ENCODE measurements at regions not wholly inside any gene's neighbourhood (a gene's known extent, or its start where the extent isn't known, plus 50 kb on each side); places are given as distances from the start of the nearest gene placed in this dataset.
"Not testable (repeated sequence)": the region's sequence is repeated elsewhere in the genome, so short reads cannot be mapped to it uniquely, and the experiment has no call there.

DNA sequence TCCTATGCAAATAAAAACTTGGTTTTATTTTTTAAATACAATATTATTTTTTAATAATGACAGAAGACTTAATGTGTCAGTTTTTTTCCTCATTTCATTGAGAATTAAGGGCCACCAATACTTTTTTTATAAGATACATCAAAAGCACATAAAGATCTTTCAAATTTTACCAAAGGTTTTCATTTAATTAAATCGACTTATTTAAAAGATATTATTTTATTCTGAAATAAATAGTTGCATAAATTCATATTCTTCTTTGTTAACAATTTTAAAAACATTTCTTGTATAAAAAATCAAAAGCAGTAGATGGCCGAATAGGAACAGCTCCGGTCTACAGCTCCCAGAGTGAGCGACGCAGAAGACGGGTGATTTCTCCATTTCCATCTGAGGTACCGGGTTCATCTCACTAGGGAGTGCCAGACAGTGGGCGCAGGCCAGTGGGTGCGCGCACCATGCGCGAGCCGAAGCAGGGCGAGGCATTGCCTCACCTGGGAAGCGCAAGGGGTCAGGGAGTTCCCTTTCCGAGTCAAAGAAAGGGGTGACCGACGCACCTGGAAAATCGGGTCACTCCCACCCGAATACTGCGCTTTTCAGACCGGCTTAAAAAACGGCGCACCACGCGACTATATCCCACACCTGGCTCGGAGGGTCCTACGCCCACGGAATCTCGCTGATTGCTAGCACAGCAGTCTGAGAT lies 374.6 kb upstream of the NPVF start:
- DNase-seq = not testable (repeated sequence)

DNA sequence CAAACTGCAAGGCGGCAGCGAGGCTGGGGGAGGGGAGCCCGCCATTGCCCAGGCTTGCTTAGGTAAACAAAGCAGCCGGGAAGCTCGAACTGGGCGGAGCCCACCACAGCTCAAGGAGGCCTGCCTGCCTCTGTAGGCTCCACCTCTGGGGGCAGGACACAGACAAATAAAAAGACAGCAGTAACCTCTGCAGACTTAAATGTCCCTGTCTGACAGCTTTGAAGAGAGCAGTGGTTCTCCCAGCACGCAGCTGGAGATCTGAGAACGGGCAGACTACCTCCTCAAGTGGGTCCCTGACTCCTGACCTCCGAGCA lies 375.1 kb upstream of the NPVF start:
- not testable (repeated sequence) for DNase-seq

DNA sequence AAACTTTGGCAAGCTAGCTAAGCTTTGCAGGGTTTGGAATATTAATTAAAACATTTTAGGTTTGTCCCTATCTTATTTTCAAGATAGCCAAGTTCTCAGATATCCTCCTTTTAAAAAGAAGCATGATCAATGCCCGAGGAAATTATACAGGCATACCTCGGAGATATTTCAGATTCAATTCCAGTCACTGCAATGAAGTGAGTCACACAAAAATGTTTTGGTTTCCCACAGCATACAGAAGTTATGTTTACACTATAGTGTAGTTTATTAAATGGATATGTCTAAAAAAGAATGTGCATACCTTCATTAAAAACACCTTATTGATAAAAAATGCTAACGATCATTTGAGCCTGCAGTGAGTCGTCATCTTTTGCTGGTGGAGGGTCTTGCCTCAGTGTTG lies 382.9 kb upstream of the NPVF start:
- no peak for DNase-seq

DNA sequence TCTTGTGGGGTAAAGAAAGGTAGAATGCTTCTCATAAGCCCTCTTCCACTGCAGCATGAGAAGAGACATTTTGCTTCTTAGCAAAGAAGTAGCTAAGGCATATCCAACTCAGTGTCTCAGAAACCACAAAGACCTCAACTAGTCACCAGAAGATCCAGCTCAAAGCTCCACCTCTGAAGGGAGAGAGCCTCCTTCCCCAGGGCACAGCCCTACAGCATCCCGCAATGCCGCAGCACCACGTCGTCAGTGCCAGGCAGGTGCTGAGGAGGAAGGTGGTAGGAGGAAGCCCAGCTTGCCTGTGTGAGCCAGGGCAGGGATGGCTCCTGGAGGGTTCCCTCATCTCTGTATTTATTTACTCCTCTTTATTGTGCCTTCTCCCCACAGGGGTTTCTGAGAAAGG lies 385.6 kb upstream of the NPVF start:
- DNase-seq = no peak

DNA sequence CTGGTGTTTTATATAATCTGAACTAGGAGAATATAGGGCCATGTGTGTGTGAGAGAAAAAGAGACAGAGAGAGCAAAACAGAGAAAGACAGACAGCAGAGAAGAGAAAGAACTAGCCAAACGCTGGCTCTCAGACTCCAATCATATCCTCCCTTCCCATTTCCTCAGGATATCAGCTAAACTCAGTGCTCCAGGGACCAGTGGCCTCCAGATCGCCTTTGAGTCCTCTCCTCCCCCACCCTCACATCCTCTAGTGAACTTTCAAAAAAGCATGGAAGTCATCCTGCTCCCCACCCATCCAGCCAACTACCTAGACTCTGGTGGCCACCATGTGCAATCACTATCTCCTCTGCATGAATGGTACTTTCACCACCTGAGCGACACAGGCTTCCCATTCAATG lies 386.1 kb upstream of the NPVF start:
- DNase-seq = no peak

DNA sequence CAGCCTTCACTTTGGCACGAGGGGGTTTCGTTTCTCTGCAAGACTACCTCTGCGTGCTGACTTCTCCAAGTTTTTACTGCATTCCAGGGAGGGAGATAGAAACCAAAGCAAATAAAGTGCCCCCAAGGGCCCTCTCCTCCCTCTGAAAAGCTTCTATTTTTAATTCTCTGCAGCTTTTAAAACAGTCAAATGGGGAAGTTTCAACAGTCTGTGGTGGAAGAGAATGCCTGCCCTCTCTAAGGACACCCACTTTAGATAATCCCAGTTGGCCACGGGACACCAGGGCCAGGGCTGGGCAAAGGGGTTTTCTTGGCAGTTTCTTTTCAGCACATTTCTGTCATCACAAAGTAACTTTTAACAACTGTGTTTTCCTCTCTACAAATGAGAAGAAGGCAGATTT lies 386.7 kb upstream of the NPVF start:
- no peak for DNase-seq

DNA sequence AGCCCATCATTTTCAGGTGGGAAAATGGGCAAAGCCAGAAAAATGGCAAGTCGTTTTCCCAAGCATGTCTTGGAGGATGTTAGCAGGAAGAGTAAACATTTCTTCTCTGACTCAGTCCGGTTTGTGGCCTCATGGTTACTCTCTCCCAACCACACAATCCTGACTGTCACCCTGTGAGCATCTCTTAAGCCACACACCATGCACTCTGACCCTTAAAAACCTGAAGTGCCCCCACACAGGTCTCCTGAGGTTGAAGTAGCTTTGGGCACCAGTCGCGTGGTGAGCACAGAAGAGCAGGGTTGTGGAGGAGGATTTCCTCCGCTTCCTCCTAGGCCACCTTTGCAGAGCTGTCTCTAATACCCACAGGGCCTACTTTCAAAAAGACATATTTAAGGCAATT lies 387.3 kb upstream of the NPVF start:
- DNase-seq = no peak

DNA sequence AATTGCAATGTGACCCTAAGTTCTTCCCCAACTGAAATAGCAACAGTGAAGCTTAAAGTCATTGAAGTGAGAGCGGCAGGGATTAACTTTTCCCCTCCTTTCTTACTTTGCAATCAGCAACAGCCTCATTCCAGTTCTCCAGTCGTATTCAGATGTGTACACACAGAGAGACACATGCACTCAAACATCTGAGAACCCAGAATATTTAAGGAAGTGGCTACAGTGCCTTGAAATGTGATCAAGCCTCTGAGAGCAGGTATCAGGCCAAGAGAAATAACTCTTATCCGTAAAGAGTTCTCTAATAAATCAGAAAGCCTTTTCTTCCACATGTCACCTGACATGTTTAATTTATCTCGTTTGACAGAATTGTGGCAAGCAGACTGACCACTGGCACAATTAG lies 388.9 kb upstream of the NPVF start:
- DNase-seq = no peak

DNA sequence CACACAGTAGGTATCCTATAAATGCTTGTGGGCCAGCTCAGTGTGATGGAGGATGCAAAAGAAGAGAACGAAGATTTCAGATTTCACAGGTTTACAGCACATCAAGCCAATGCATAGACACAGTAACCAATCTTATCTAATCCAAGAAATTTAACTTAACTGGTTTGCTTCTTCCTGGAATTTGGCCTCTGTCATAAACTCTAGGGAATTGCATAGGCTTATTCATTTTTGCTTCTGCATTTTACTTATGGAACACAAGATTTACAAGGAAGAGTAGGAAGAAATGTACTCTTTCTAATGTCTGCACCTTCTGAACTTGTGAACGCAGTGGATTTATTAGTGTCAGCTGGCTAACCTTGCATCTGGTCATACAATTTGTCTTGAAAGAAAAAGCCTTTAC lies 389.4 kb upstream of the NPVF start:
- no peak for DNase-seq

DNA sequence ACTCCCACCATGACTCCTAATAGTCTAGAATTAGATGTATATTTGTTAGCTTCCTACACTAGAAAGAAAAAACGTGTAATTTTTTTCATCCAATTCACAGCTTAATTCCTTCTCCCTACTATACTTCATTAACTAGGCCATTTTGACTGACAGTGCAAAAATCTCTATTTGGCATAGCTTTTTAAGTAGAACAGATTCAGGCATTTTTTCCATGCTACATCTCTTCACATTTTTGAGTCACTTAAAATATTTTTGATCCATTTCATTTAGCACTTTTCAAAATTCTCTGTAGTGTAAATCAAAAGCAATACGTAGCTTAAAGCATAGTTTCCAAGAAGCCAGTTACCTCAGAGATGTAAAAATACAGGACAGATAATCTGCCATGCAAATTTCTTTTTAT lies 391.1 kb upstream of the NPVF start:
- no peak for DNase-seq

DNA sequence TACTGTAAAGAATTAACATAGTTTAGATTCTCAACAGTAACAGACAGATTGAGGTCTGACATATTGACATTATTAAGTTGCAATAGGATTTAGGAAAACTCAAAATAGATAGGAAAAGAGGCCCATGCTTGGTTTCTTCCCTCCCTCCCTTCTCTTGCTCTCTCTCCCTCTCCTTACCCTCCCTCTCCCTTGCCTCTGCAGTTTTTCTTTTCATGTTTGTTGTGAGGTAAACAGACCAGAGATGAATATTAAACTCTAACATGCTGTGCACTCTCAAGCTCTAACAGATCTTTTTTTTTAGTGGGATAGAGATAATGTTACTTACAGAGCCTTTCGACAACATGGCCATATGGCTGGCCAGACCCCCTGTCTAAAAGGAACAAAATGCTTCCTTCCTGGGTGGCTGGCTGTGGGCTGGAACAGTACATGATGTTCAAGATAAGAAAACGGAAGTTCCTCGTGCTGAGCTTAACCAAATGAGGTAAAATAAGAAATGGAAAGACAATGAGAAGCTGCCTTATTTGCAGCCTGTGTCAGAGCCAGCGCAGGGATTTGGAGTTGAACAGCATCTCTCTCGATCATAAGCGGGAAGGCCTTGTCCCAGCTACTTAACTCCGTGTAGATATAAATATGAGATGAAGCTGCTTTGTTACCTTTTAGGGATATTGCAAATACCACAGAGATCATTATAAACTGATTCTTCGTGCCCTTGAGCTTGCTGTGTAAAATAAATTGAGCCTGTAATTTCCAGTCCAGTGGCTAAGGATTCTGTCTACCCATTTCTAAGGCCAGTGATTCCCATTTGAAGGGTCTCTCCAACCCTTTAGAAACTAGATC lies 391.9 kb upstream of the NPVF start:
- DNase-seq = peak; percentile 6

DNA sequence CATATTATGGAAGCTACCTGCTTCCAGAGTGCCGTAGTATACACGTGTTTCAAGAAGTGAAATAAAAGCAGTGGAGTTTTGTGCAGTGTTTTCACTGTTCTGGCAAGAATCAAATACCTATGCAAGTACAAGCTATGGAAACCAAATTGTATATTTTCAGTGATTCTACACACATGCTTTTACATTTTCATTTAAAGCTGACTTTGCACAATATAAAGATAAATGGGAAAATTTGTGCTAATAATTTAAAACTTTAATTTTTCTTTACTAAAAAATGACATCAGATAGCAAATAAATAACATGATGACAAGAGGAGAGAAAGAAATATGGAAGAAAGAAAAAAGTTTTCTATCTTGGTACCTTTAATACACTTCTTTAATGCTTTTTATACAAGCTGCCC lies 393.7 kb upstream of the NPVF start:
- DNase-seq = no peak

DNA sequence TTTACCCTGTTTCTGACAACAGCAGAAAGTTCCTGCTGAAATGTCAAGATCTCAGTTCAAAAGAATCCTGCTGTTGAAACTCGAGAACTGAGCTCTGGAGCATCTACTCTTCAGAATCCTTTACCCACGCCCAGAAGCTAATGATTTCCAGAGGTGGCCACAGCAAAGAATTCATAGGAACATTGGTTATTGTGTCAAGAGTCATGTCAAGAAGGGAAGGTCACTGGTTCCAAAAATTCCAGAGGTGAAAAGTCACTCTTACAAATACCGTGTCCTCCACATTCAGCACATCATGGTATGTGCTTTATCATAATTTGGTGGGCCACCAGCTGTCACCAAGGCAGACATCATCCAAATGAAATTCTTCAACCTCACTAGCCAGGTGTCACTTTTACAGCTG lies 394.4 kb upstream of the NPVF start:
- no peak for DNase-seq

DNA sequence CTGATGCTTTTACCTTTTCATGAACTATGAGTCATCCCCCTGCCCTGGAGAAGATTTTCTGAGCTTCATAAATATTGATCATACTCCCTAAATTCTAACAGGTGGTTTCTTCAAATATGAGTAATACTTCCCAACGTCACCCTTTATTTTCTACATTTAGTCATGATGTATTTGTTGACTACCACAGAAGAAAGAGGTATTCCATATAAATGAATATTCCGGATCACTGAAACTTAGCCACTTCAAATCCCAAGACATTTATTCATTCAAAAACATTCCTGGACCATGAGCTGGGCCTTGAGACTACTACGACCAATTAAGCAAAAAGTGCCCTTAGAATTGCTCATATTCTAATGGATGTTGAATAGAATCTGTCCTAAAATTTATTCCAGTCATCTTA lies 395.8 kb upstream of the NPVF start:
- DNase-seq = no peak

DNA sequence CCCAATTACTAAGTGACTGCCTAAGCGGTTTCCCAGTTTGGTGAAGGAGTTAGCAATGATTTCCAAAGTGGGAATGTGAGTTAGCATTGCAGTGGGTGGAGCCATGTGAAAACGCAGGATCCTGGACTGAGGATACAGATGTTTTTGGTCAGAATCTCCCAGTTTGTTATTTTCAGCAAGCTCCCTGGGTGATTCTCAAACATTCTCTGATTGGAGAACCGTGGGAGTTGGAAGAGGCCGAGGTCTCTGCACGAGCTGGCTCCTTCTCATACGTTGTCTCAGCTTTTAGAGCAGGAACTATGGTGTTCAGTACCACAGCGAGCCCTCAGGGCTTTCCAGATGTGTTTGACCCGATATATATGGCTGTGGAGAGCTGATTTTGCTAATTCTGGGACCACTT lies 396.5 kb upstream of the NPVF start:
- no peak for DNase-seq

DNA sequence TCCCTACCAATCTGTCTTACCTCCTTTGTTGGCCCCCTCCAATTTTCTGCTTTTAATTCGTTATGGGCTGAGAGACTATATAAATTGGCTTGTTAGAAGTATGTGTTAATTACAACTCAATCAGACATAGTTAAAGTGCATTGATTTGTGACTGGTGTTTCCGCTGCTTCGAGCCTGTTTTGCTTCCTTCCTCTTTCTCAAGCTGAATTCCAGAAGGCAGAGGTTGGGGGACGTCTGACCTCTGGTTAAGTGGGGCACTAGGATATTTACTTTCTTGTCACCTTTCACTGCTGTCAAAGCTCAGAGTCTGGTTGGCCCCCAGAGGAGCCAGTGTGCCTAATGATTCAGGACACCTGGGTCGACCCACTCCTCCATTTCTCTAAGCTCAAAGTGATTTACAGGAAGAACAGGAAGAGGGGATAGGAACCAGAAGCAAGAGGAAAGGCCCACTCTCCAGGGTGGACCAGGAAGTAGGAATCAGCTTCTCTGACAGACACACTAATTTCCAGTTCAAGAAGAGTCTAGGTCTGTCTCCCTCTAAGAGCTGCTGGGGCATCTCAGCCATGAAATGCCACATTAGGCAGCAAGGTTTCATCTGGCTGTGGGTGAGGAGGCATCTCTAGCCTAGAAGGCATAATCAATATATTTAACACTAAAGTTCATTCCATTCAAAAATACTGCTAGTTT lies 397.2 kb upstream of the NPVF start:
- DNase-seq = no peak

DNA sequence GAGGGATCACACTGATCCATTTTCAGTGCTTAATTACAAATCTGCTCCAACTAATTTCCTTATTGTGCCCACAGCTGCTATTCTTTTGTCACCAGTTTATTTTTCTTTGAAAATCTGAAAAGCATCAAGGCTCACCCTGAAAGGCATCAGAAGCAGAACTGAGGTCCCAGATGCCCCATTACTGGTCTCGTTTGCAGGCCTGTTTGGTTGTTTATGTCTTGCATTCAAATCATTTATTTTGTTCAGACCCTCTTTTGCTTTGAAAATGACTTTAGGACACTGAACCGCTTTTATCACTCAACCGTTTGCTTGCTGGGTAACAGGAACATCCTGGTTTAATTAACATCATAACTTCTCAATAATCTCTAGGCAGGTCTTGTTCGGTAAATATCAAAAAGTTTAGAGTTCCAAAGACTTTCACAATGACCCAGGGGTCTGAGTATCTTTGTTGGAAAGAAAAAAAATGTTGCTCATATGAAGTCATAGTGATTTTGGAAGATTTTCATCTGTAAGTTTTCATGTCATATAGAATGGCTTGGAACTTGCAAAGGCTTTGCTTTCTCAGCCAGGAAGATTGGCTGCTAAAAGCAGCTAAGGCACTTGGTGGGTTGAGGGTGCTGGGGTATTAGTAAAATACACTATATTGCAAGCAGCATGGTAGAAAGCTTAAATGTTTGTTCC lies 398.3 kb upstream of the NPVF start:
- no peak for DNase-seq

DNA sequence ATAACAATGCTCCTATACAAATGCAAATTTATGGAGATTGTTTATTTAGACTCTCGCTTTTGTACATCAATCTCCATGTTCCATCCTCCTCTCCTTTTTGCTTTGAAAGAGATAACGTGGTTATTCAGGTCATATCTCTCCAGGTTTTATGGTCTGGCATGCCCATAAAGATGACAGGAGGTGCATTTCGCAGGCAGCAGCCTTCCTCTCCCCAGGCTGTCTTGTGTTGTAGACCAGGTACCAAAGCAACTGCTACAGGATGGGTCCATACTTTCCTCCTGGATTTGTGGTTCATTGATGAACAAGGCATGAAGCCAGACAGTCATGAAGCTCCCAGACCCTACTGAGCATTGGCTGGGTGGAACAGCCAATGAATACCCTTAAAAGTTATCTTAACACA lies 400.2 kb upstream of the NPVF start:
- no peak for DNase-seq

DNA sequence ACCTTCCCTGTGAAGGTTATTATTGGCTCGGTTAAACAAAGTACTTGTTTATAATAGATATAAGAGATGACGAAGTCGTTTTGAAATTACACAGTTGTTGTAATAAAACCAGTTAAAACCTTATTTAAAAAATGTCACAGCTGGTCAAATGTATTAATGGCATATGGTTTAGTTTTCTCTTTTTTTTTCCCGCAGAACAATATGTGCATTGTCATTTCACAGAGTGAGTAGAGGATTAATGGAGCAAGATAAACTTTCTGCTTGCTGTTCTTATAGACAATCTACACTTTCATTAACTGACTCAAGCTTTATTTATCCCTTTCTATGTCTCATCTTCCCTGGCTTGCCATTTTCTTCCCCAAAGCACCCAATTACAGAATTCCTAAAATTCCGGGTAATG lies 404.3 kb upstream of the NPVF start:
- no peak for DNase-seq

DNA sequence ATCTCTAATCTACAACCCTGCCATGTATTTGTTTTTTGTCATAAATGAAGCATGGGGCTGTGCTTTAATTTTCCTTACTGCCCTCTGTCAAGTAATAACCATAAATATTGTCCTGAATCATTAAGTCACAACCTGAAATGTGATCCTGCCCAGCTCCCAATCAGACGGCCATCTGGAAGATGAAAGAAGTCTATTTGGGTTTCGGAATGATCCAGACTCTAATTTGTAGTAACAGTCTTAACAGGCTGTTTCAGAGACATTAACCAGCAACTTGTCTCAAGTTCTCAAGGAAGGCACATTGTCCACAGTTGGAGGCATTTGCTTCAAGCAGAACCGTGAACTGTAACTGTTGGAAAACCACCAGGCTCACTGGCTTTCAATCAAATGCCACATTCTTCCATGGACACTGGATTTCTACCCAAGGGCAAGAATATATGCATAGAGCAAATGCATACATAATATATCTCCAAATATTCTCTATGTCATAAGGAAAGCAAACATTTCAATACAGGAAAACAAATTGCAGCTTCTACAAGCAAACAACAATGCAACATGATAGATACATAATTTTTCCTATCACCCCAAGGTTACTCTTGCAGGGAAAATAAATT lies 405.2 kb upstream of the NPVF start:
- DNase-seq = no peak

DNA sequence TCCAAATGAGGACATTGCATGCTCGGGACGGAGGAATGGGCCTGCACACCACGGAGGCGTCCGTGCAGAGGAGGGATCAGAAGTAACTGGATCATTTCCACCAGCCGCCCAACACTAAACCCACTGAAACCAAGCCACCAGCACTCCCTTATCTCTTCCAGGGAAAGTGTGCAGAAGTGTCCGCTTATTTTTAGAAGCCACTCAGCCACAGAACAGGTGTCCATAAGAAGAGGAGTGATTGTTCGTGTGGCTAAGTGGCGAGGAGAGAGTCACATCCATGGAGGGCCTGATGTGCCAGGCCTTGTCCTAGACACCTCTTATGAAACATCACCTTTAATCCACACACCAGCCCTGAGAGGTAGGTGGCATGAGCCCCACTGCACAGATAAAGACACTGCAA lies 407.9 kb upstream of the NPVF start:
- DNase-seq = no peak

DNA sequence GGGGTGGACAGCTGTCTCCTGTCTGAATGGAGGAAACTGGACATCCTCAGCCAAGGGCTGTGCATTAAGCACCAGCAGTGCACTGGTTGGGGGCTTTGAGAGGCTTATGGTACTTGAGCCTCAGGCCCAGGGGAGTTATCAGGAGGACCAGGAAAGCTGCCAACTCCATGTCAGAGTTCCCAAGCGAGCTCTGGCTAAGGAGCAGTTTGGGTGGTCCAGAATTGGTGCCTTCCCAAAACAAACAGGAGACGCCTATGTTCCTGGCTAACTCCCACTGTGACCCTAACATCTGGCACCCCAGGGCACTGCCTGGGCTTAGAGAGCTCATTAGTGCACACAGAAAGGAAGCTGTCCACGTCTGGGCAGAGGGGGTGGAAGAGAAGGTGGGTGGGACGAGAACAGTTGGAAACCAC lies 408.6 kb upstream of the NPVF start:
- no peak for DNase-seq

DNA sequence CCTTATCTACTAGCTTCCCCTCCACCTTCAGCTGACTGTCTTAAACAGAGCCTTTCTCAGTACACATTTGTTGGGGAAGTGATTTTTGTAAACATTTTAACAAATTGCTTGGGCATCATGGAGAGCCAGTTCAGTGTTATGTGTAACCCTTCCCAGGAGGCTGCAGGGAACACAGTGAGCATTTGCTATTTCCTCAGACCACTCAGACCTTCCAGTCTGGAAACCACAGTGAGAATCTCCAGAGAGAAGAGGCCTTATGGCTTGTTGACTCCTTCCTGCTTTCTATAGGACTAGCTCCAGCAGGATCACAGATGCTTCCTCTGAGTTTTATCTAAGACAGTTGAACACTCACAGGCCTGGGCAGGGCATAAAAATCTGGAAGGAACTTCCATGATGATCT lies 409.8 kb upstream of the NPVF start:
- no peak for DNase-seq
